ENCODE measurements at regions not wholly inside any gene's neighbourhood (a gene's known extent, or its start where the extent isn't known, plus 50 kb on each side); places are given as distances from the start of the nearest gene placed in this dataset.

- no peak for DNase-seq
Measured at GRCh38 chr14:35222872-35223466, 69.2 kb upstream of the PSMA6 start.

DNA sequence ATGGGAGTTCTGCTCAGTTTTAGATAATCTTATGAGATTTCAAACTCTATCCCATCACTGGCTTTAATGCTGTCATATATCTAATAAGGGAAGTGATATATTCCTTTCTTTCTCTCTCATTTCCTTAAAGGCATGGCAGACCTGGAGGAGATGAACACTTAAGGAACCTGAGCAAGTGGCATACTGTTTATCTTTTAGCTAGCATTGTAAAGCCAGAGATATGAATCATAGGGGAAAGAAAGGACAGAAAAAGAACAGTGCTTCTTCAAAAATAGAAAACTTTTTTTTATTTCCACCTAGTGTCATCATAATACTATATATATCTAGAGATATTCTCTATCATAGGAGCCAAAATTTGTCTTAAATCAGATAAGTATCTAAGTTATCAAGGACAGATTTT, 68.3 kb upstream of the PSMA6 start:
- no peak for DNase-seq

DNA sequence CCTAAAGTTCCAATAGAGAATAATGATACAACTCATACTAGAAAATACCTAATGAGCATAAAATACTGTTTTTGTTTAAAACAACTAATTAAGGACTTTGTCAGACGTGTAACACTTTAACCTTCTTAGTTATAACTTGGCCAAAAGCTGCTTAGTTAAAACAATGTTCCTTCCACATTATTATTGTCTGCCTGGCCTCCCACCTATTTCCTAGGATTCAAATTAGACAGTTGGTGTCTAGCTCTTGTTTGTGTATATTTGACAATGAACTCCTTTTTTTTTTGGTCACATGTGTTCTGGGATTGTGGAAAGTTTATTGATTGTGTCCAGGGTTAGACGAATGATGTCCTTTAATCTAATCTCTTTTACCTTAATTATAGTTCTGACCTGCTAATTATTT, 67.6 kb upstream of the PSMA6 start:
- no peak for DNase-seq

DNA sequence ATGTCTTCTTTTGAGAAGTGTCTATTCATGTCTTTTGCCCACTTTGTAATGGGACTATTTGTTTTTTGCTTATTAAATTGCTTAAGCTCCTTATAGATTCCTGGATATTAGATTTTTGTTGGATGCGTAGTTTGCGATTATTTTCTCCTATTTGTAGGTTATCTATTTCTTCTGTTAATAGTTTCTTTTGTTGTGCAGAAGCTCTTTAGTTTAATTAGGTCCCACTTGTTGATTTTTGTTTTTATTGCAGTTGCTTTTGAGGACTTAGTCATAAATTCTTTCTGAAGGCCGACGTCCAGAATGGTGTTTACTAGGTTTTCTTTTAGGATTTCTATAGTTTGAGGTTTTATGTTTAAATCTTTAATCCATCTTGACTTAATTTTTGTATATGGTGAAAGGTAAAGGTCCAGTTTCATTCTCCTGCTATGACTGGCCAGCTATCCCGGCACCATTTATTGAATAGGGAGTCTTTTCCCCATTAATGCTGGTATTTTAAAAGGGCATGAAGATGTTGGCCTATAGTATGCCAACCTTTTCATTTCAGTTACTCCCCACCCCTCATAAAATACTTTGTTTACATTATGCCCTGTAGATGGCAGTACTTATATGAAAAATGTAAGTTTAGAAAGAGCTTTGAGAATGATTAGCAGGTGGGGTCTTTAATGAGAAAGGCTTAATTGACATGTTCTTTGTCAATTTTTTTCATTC, 62.9 kb upstream of the PSMA6 start:
- peak; percentile 5 for DNase-seq

DNA sequence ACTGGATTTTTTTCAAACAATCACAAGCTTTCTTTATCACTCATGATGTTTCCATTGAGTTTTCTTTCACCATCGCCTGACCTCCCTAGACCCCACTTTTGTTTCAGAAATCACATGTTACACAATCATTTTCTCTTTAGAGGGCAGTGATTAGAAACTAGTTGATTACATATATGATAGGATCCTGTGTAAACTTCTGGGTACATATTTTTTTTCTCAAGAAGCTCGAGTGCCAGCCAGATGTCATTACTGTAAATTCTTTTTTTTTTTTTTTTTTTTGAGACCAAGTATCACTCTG, 62.4 kb upstream of the PSMA6 start:
- DNase-seq = no peak

- peak; percentile 8 for DNase-seq
Measured at GRCh38 chr14:35231207-35231760, 60.9 kb upstream of the PSMA6 start.

DNA sequence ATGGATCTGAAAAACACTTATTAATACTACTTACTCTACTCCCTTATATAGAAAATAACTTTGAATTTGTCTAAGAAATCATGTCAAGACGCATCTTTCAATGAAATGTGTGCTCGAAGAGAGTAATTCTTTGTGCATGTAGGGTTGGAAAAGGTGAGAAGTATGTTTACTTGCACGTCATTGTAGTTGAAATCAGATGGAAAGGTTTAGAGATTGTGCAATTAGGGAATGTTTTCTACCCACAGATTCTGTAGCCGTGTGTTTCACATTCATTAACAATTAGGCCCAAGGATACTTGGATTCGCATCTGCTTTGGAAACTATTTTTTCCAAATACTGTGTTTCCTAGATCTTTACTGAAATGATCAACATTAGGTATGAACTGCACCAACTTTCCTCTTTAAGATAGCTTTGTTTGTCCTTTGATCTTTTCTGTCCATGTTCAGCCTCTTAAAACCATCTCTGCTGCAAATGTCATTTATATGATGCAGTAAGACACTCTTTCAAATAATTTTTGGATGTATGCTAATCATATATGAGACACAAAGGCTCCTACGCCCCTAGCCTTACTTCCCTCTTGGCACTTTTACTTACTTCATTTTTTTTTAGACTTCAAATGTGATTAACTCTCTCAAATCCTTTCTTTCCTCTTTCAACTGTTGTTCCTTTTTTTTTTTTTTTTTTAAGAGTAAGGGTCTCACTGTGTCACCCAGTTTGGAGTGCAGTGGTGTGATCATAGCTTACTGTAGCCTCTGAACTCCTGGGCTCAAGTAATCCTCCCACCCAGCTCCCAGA, 58.0 kb upstream of the PSMA6 start:
- peak; percentile 69 for DNase-seq

DNA sequence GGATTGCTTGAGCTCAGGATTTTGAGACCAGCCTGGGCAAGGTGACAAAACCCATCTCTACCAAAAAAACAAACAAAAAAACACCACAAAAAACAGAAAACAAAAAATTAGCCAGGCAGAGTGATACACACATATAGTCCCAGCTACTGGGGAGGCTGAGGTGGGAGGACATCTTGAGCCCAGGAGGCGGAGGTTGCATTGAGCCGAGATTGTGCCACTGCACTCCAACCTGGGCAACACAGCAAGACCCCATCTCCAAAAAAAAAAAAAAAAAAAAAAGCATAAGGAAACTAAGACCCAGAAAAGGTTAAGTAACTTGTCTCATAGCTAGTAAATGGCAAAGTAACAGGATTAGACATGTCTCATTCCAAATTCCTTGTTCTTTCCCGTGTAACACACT, 56.3 kb upstream of the PSMA6 start:
- no peak for DNase-seq

DNA sequence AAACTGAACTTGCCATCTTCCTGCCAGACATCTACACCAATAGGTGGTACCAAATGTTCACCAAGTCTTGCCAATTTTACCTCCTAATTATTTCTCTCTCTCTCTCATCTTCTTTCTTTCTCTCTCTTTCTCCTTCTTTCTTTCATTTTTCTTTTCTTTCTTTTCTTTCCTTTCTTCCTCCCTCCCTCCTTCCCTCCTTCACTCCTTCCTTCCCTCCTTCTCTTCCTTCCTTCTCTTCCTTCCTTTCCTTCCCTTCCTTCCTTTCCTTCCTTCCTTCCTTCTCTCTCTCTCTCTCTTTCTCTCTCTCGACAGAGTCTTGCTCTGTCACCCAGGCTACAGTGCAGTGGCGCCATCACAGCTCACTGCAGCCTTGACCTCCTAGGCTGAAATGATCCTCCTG, 55.4 kb upstream of the PSMA6 start:
- no peak for DNase-seq

DNA sequence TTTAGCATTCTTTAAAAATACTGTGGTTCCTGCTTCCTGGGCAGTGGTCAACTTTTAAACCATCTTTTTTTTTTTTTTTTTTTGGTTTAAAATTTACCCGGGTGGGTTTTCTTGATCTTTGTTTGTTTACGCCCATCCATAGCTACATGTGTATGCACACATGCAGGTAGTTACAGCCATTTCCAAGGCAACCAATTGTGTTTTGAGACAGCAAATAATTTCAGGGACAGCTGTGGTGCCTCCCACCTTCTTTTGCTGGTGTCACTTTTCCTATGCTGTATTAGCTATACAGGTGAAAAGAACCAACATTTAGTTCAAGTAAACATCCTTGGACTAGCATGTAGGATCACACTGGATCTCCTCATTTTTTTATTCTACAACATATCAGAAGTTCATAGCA, 52.0 kb upstream of the PSMA6 start:
- DNase-seq = no peak
